Fibroblast of the aortic adventitia (primary cell): ENCODE measurements at regions not wholly inside any gene's neighbourhood (a gene's known extent, or its start where the extent isn't known, plus 50 kb on each side); places are given as distances from the start of the nearest gene placed in this dataset.

Source experiments
- DNase-seq: peaks from one replicate; pipeline ENCODE4 v3.0.0-alpha.2; 2010; ENCODE audit warnings: low read depth
- H3K4me3 ChIP-seq: 2 replicates; pipeline ENCODE4 v1.5.1; 2011; ENCODE audit warnings: low read depth, mild to moderate bottlenecking, control low read depth, low read length, moderate library complexity
- TF ChIP-seq, protein P1 (sequence below): IDR thresholded peaks from 2 replicates; pipeline ENCODE4 v1.5.1; 2011; ENCODE audit warnings: mild to moderate bottlenecking, low read length, control low read depth, inconsistent platforms; ENCODE audit not compliant: insufficient read depth

GRCh38 chr6:91669154-91669870, 1082.4 kb upstream of the MAP3K7 start:
- no peak overlapping the region for H3K4me3 ChIP-seq
- no peak for DNase-seq
- TF ChIP-seq, protein P1, sequence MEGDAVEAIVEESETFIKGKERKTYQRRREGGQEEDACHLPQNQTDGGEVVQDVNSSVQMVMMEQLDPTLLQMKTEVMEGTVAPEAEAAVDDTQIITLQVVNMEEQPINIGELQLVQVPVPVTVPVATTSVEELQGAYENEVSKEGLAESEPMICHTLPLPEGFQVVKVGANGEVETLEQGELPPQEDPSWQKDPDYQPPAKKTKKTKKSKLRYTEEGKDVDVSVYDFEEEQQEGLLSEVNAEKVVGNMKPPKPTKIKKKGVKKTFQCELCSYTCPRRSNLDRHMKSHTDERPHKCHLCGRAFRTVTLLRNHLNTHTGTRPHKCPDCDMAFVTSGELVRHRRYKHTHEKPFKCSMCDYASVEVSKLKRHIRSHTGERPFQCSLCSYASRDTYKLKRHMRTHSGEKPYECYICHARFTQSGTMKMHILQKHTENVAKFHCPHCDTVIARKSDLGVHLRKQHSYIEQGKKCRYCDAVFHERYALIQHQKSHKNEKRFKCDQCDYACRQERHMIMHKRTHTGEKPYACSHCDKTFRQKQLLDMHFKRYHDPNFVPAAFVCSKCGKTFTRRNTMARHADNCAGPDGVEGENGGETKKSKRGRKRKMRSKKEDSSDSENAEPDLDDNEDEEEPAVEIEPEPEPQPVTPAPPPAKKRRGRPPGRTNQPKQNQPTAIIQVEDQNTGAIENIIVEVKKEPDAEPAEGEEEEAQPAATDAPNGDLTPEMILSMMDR = no peak

DNA sequence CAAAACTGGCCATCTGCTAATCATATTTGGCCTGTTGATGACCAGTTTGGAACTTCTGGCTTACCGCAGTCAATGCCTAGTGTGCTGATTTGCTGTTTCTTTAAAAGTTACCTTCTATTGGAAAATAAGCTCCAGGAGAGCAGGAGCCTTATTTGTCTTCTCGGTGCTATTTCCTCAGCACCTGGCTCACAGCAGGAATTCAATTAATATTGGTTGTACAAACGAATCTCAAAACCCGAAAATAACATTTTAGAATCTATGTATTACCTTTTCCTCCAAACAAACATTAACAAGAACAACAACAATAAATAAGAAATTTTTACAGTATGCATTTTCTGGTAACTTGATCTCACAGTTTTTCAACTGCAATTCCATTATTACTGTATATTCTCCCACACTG, 1080.7 kb upstream of the MAP3K7 start:
- no peak overlapping the region for H3K4me3 ChIP-seq
- TF ChIP-seq, protein P1 = no peak
- no peak for DNase-seq

- TF ChIP-seq, protein P1 = no peak
- DNase-seq = no peak
- H3K4me3 ChIP-seq = no peak overlapping the region
Observed at GRCh38 chr6:91664327-91664959, 1077.6 kb upstream of the MAP3K7 start.

DNA sequence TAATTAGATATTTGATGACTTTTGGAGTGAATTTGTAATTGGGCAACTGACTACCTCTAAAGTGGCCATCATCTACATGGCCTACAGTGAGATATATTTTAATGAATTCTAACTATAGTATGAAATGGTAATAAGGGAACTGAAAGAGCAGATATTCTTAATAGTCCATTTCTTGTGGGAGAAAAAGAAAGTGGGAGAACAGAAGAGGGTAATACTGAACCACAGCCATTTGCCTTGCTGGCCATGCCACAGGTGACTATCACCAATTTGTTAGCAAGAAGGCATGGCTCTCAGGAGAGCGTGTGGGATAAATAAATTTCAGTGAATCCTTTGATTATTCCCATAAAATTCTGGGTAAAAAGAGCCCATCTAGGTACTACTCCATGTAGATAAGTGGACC, 1074.0 kb upstream of the MAP3K7 start:
- DNase-seq = no peak
- no peak overlapping the region for H3K4me3 ChIP-seq
- TF ChIP-seq, protein P1 = no peak

DNA sequence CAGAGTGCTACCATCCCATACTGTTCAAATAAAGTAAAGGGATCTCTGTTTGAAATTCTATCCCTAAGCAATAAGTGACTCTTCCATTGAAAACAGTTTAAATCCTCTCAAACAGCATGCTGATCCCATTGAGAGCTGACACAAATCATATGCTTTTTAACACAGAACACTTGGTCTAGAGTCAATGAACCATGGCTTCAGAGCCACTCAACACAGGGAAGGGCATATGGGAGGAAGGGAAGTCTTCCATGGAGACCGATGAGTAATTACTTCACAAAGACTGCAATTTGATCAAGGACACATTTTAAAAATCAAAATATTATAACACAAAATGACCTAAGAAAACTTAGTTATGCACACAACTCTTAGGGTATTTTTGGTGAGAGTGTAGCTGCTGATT, 1073.0 kb upstream of the MAP3K7 start:
- TF ChIP-seq, protein P1 = no peak
- no peak for DNase-seq
- no peak overlapping the region for H3K4me3 ChIP-seq

DNA sequence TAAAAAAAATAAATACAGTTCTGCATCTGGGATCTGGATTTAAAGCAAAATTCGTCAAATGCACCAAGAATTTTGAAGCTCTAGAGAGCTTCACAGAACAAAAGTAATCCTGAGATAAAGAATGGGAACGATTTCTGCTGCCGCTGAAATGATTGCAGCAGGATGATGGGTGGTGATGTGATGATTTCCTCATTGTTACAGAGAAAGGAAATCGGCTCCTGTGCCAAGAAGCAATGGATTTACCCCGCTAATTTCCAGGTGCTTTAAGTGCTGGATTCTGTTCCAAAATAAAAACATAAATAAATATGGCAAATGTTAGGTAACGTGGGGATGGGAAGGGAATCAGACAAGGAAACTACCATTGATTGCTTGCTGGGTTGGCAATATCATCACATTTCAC, 1067.9 kb upstream of the MAP3K7 start:
- H3K4me3 ChIP-seq = no peak overlapping the region
- no peak for DNase-seq
- TF ChIP-seq, protein P1 = no peak
